HG03159 (cell line): ENCODE measurements at regions not wholly inside any gene's neighbourhood (a gene's known extent, or its start where the extent isn't known, plus 50 kb on each side); places are given as distances from the start of the nearest gene placed in this dataset.

Experiments
- ATAC-seq: cut with Tn5 transposase; IDR thresholded peaks from one replicate; pipeline ENCODE4 v1.9.1; 2021; ENCODE audit warnings: mild to moderate bottlenecking, moderate library complexity; ENCODE audit not compliant: unreplicated experiment

DNA sequence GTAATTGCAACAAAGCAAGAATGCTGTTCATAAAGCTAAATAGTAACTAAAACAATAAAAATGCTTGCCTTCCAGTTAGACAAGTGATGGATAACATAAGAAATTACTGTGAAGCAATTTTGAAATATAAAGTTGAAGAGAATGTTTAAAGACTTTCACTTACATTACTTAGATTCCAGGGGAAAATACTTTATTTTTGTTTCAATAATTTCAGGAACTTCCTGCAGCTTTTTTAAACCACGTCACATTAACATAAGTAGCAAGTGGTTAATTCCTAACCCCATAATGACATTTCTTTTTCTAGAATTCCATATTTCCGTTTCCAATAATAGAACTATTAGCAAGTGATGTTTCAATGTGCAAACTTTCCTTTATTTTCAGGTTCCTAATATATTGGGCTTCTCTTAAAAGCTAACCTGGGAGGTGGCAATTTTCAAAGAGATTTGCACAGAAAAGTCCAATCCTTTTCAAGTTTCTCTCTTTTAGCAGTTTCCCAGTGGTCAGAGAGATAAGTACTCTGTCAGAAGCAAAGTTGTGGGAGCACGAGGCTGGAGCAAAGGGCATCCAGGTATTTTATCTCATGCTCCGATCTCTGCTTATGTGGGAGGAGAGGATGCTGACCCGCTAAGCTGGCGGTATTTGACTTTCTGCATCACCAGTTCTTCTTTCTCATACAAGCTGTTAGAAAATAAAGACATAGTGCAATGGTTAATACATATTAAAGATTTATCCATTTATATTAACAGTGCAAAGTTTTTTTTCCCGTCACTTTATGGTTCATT, 1025.3 kb downstream of the EFNB2 start:
- no peak for ATAC-seq

DNA sequence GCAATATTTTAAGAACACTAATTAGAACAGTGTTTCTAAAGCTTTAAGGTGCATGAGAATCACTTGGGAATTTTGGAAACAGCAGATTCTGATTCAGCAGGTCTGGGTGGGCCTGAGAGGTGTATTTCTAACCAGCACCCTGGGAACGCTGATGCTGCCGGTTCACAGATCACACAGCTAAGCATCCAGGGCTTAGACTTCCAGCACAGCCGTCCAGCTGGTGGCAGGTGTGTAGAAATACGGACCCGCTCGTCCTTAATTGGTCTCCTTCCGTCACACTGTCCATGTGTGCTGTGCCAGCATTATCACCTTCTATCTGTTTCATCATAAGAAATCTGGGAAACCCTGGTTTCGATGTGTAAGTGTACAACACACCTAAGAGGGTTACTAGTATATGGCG, 1029.0 kb downstream of the EFNB2 start:
- ATAC-seq = no peak

DNA sequence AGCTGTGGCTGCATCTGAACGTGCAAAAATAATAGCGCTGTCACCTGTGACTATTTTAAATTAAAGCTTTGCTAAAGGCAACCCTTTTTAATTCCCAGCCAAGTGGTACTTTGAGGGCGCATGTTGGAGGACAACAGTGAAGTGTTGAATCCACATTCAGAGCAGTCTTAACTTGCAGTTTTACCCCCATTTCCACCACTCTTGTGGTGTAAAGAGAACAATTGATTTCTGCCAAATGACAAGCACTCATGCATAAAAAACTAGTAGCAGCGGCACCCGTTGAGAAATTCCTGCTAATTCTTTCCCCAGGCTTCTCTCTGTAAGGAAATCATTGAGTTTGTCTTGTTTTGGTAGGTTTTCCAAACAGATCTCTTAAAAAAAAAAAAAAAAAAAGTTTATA, 1033.3 kb downstream of the EFNB2 start:
- ATAC-seq = no peak

DNA sequence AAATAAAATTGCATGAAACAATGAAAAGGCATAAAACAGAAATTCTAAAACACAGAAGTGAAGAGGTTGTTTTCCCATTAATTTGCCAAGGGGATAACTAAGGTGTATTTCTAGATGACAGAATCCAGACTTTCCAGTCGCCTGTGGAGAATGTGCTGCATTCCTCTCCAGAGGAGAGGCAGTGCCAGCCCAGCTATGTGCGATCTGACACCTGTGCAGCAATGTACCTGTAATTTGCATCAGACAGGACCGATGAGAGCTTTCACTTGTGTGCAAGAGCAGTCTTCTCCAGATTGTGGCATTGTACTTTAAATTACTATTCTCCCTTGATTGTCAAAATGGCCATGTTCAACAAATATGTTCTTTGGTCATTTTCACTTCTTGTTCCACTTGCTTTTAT, 1037.9 kb downstream of the EFNB2 start:
- no peak for ATAC-seq

DNA sequence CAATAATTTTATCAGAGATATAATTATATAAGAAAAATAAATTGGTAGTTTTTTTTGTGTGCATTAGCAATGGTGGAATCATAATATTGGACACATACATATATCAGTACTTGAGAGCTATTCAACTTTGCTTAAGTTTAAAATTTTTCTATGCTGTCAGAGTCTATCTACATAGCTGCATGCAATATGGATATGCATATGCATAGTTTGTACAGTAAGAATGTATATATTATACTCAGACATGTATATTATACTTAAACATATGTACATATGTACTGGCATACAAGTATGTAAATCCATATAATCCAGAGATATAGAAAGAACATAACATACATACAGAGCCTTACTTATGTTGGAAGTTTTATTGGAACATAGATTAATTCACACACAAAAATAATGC, 1043.2 kb downstream of the EFNB2 start:
- no peak for ATAC-seq

DNA sequence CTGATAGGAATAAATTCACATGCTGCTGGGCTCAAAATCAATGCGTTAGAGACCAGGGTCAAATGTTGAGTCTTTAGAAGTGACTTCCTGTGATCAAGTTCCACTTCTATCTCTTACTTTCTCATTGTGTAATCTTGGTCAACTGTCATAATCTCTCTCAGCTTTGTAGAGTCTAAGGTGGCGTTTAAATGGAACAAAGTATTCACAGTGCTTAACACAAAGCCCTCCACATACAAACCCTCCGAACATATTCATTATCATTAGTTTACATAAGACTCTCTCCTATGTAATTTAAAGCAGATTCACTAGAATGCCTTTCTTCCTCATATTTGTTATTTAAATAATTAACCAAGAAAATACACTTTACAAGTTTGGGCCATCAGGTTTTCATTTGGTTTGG, 1044.1 kb downstream of the EFNB2 start:
- ATAC-seq = no peak

DNA sequence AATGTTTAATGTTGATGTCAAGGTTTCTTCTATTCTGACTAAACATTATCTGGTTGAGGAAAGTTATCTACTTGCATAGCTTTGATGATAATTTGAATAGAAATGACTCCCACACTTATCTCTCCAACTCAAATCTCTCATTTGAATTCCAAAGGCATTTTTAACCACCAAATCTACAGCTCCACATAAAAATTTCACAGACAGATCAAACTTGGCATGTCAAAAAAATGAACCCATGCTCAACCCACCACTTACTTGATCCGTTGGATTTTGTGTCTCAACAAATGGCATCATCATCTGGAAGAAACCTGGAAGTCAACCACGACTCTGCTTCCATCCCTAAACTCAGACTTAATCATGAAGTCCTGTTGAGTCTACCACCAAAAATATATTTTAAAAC, 1050.4 kb downstream of the EFNB2 start:
- no peak for ATAC-seq

DNA sequence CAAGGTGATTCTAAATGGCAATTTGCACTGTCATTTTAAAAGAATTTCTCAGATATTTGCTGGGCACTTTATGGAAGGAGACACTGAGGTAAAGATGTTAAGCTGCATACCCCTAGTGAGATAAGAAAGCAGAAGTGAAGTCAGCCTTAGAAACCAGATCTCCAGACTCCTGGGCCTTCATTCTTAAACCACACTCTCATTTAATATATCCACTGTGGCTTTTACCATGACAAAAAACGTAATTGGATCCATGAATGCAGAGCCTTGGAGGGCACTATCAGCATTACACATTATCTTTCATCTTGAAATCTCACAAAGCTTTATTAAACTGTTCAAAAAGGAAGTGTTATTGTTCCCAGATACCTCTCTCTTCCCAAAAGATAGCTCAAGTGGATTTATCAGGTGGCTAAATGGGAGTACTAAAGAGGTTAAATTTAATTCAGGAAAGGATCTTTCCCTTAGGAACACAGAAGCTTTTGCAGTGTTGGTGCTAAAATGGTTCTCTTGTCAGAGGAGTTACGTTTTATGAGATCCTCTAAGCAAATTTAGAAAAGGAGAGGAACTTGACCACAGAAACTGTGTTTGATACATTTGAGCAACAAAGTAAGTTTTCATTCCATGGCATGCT, 1060.4 kb downstream of the EFNB2 start:
- ATAC-seq = no peak

DNA sequence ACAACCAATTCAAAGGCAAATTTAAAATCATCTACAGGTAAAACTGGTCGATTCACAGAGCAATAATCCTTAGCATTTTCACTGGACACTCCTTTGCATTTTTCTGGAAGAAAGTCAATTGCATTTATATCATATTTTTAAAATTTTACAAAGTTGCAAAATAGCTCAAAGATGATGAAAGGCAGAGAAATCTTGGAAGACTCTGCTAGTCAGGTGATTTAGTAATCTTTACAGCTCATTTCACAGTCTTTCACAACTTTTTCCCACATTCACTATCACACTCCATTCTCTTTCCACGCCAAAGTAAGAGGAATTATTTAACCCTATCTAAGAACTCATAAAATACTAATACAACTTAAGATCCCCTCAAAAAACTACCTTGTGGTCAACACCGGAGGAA, 1063.8 kb downstream of the EFNB2 start:
- no peak for ATAC-seq

DNA sequence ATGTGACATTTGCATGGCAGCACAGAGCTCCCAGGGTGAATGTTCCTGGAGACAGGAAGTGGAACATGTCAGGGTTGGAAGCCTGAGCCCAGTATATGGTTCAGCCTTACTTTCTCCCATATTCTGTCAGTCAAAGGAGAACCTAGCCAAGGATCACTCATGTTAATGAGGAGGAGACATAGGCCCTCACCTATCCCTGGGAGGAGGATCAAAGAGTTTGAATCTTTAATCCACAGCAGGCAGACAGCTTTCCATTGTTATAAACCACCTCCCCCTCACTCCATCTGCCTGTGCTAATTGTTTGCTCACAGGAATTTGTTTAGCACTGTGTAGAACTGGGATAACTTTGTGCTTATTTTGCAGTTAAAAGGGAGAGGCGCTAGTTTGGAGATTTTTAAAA, 1069.1 kb downstream of the EFNB2 start:
- ATAC-seq = no peak

DNA sequence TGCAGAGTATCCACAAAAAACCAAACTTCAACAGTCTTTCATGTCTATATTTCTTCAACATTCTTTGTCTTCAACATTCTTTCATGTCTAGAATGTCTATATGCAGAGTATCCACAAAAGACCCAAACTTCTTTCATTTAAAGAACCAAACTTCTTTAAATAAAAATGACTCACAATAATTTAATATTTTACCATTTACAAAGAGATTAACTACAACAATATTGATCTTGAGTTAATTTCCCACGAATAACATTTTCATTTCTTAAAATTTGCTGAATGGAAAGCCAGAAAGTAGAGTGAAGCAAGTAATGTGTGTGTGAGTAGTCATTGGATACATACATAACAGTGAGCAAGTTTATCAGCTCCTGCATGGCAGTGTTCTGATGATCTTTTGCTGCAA, 1069.7 kb downstream of the EFNB2 start, which contains the start of gene DAOA:
Gene DAOA (plus strand): TSS at position 301 of the 400 bp plus-strand sequence.
- no peak for ATAC-seq

DNA sequence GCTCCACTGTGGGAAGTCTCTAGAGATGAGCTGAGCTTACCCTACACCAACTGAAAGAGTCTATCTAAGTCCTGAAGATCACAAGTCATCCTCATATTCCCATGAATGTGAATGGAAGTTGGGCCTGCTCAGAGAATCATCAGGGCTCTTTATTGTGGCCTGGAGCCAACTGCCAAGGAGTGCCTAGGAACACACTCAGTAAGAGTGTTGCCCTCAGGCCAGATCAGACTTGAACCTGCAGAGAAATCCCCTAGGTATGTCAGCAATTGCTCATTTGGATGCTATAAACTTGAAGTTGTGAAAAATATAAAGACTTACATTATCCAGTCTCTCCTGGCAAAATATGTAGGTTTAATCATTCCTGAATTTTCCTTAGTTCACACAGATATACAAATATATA, 1070.2 kb downstream of the EFNB2 start:
- no peak for ATAC-seq

DNA sequence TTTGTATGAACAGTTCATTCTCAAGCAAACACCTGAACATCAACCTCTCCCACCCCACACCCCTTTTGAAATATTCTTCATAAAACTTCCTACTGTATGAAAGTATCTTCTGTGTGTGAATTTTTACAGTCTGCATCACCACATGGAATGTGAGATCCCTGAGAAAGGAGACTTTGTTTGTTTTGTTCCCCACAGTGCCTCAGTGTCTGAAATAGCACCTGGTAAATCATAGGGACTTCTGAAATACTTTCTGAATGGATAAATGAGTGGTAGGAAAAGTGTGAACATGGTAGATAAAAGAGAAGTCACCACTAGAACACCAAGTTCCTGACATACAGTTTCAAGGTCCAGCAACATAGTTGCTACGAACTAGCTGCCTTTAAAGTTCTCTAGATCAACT, 1071.2 kb downstream of the EFNB2 start:
- no peak for ATAC-seq

DNA sequence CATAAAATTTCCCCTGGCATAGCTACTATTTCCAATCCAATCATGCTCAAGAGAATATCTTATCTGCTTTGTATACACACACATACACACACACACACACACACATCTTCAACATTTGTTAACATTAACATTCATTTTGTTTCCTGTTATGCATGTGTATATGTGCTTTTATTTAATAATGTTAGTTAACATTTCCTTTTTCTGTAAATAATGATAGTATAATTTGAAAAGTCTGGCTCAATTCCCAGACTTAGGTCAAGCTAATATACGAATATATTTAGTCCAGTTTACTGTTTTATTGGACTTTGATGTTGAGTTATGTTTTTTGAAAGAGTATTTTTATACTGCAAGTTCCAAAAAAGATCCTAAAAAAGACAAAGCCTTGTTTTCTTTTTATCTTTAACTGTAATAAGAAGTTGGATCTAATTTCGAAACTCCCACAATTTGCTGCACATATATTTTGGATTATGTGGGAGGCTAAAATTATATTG, 1072.4 kb downstream of the EFNB2 start:
- no peak for ATAC-seq

DNA sequence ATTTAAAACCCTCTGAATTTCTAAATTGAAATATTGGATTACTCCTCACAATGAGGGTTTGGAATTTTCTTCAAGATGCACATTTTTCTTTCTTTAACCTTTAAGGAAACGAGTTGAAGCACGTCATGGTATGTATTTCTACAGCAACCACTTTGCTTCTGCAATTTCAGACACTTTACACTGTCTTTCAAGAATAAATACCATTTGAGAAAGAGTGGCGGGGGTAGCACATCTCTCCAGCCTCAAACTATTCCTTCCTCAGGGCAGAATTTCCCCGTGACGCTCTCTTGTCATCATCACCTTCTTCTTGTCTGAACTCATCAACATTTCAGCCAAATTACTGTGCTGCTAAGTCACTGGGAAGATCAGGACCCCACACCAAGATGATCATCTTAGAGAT, 1073.4 kb downstream of the EFNB2 start:
- no peak for ATAC-seq

DNA sequence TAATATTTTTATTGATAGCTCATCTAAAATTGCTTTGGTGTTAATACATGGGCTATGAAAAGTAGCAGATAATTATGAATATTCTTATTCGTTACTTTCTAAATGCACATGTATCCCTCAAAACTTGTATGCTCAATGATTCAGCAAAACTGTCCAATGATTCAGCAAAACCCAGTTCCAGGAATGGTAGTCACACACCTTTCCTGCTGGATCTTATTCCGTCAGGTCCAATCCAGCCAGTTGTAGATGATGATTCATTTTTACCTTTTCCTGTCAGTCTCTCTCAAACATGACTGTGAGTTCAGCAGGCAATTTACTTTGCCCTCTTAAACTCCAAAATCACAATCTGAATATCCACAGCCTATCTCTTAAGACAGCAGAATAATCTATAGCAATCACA, 1082.6 kb downstream of the EFNB2 start:
- no peak for ATAC-seq

DNA sequence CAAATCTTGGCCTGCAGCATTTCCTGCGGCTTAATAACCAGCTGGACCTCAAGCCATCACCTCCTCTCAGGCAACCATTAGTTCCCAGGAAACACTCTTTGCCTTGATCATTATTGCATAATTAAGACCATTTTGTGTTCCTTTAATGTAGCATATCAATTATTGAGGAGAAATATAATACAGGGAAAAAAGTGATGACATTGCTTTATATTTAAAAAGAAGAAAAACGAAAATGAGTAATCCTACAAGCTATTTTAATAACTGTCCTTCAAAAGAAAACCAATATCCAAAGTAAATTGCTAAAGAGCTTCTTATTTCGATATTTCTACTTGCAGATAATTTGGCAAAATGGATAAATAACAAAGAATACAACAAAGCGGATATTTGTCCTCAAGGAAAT, 1084.7 kb downstream of the EFNB2 start:
- no peak for ATAC-seq

DNA sequence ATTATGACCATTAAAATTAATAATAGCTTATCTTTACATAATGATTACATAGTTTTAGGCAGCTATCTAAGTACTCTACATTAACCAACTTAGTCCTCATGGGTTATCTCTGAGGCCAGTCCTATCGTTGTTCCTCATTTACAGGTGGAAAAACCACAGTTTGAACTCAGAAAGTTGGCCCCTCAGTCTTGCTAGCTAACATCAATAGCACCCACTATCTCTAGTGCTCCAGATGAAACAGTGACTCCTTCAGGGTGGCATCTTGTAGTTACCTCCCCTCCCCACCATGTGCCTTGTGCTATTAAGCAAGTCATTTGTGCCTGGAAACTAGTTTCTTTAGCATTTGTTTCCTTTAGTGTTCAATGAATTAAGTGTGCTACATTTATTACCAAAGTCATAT, 1086.7 kb downstream of the EFNB2 start:
- no peak for ATAC-seq

DNA sequence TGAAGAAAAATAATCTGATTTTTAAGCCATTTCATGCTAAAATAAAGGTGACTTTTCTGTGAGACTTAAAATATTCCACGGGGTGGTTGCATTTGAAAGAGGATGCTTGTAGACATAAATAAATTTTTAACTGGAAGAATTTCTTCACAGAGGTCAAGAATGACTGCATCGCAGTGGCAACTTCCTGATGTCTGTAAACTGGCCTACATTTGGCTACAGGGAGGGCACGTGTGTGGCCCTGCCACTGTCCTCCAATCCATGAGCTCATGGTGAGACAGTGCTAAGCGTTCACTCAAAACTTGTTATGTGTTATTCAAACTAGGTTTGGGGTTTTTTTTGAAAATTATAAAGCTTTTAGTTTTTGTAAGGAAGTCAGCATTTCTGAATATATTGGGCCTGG, 1089.3 kb downstream of the EFNB2 start:
- no peak for ATAC-seq

DNA sequence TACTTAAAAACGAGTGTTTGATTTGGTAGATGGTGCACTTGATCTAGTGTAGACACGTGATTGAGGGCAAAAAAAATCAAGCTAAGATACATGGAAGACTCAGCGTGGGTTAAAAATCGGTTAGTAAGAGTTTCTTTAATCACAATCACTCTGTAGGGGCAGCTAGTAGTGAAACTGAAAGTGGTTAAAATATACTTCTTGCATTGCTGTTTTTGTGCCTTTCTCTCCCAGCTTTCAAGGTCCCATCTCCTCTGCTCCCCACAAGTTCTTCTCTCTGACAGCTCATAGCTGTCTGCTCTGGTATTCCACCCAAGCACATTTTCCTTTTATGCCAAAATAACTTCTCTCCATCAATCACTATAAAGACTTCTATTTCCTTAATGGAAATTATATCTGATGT, 1089.7 kb downstream of the EFNB2 start:
- ATAC-seq = no peak

DNA sequence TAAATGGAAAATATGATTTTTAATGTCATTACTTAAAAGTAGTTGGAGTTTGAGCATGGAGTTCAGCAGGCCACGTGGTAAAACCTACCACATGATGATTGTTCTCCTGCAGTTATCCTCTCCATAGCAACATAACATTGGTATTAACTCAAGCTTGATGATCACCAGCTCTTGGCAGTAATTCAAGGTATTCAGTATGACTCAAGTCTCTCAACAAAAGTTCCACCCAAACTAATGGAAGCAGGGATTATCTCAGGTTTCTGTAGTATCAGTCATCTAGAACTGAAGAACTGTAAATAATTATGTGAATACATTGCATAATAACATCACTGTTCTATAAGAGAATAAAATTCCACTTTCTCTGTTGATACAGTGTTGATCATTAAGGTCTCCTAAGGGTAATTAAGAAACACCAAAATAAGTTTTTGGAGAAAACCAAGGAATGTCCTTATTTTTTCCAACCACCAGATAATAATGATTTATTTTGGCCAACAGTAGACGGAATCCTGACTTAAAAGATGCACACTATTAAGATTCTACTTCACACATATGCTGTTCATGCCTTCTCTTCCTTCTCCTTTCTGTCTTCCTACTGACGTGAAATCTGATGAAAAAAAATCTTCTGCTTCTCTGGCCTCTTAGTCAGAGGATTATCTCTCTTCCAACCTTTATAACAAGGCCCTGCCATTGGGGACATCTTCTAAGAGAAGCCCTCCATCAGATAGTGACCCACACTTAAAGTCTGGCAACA, 1092.3 kb downstream of the EFNB2 start:
- ATAC-seq = no peak

DNA sequence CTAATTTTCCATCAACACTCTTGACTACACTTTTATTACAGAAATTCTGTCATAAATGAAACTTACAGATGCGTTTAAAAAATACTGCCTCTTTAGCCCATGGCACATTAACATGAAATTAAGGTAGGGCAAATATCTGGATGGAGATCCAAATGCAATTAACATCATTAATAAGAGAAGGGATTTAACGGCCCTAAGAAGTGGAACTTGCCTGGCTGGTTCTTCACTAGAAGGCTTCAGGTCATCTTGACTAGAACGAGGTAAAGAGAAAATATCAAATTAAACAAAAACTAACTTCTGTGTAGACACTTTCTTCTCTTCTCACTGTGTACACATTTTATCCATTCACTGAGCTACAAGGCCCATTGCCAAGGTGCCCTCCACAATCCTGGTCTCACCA, 1093.4 kb downstream of the EFNB2 start:
- ATAC-seq = no peak
